K562 (cell line): ENCODE measurements at regions not wholly inside any gene's neighbourhood (a gene's known extent, or its start where the extent isn't known, plus 50 kb on each side); places are given as distances from the start of the nearest gene placed in this dataset.

Experiments
- ATF3 ChIP-seq, 2 experiments: fragments of 450-650 bp in 1 of 2; sonication (generic) in 1 of 2; formaldehyde crosslinking in 1 of 2; IDR thresholded peaks in 1 of 2; conservative IDR thresholded peaks in 1 of 2; 2 replicates each; pipeline versions ENCODE4 v1.6.1 to v1.8.1; 2016 to 2023; ENCODE audit warnings: mild to moderate bottlenecking in 2 of 2, moderate library complexity in 2 of 2, inconsistent platforms in 1 of 2, missing genetic modification reagents in 1 of 2
- CLOCK ChIP-seq: fragments of 250-450 bp; sonication (Bioruptor Pico); IDR thresholded peaks from 2 replicates; pipeline ENCODE4 v1.4.0; 2020; ENCODE audit warnings: mild to moderate bottlenecking, moderate library complexity, borderline replicate concordance
- E2F3 ChIP-seq: fragments of 250-450 bp; sonication (Bioruptor Pico); IDR thresholded peaks from 2 replicates; pipeline ENCODE4 v1.4.0; 2020; ENCODE audit warnings: mild to moderate bottlenecking
- GATA2 ChIP-seq: sonication (generic); formaldehyde crosslinking; IDR thresholded peaks from 2 replicates; pipeline ENCODE4 v1.4.0; 2020; ENCODE audit warnings: mild to moderate bottlenecking, missing genetic modification reagents
- L3MBTL2 ChIP-seq: fragments of 450-650 bp; IDR thresholded peaks from 2 replicates; pipeline ENCODE4 v1.6.1; 2016; ENCODE audit warnings: mild to moderate bottlenecking, moderate library complexity
- MBD1 ChIP-seq: fragments of 250-450 bp; sonication (Bioruptor Pico); IDR thresholded peaks from 2 replicates; pipeline ENCODE4 v1.8.0; 2022; ENCODE audit warnings: inconsistent platforms
- MCM7 ChIP-seq, 2 experiments: fragments of 450-650 bp; IDR thresholded peaks; 2 replicates each; pipeline ENCODE4 v1.6.1; 2016 to 2018
- MITF ChIP-seq: IDR thresholded peaks from 2 replicates; pipeline ENCODE4 v1.6.1; 2014; ENCODE audit warnings: antibody characterized with exemption
- PRDM10 ChIP-seq: fragments of 450-650 bp; IDR thresholded peaks from 2 replicates; pipeline ENCODE4 v1.6.1; 2018; ENCODE audit not compliant: partially characterized antibody
- SRSF1 ChIP-seq: fragments of 200-400 bp; formaldehyde crosslinking; IDR thresholded peaks from 2 replicates; pipeline ENCODE4 v1.6.1; 2017; ENCODE audit warnings: mild to moderate bottlenecking, low read depth, low read length, moderate library complexity
- ZBTB49 ChIP-seq: sonication (generic); formaldehyde crosslinking; IDR thresholded peaks from 2 replicates; pipeline ENCODE4 v1.8.0; 2022; ENCODE audit warnings: missing genetic modification reagents, mild to moderate bottlenecking, borderline replicate concordance
- ZNF445 ChIP-seq: fragments of 250-450 bp; sonication (Bioruptor Pico); IDR thresholded peaks from 2 replicates; pipeline ENCODE4 v1.4.0; 2020; ENCODE audit warnings: low read depth, mild to moderate bottlenecking, moderate library complexity
- ZNF764 ChIP-seq: fragments of 250-450 bp; sonication (Bioruptor Pico); IDR thresholded peaks from 2 replicates; pipeline ENCODE4 v1.4.0; 2020; ENCODE audit warnings: low read depth, mild to moderate bottlenecking, moderate library complexity

GRCh38 chr7:86933295-86933845 lies 126.1 kb downstream of the ELAPOR2 start (continued):
- TF ChIP-seq MITF, result no peak
- no peak for TF ChIP-seq SRSF1
- 0 out of 2 replicates have a peak, but pooled peaks have one; percentile 55 for TF ChIP-seq E2F3 (CRISPR knock-in tag)
- peak; percentile 44; the same call in 1 of the 2 replicates for TF ChIP-seq L3MBTL2
- TF ChIP-seq ZBTB49 (CRISPR knock-in tag), result no peak
- no peak for TF ChIP-seq ATF3 (IDR thresholded peaks at IDR 0.05)
- TF ChIP-seq ATF3 (CRISPR knock-in tag; conservative IDR thresholded peaks at IDR 0.05), result 0 out of 2 replicates have a peak, but pooled peaks have one; percentile 49
- TF ChIP-seq GATA2, result peak; percentile 56; the same call in 1 of the 2 replicates
- TF ChIP-seq ZNF445 (CRISPR knock-in tag), result no peak
- TF ChIP-seq MBD1 (CRISPR knock-in tag), result no peak
- TF ChIP-seq CLOCK (CRISPR knock-in tag), result no peak
- no peak for TF ChIP-seq MCM7 (IDR thresholded peaks at IDR 0.05)
- TF ChIP-seq PRDM10, result no peak
- TF ChIP-seq ZNF764, result no peak
